ENCODE measurements at regions not wholly inside any gene's neighbourhood (a gene's known extent, or its start where the extent isn't known, plus 50 kb on each side); places are given as distances from the start of the nearest gene placed in this dataset.

DNA sequence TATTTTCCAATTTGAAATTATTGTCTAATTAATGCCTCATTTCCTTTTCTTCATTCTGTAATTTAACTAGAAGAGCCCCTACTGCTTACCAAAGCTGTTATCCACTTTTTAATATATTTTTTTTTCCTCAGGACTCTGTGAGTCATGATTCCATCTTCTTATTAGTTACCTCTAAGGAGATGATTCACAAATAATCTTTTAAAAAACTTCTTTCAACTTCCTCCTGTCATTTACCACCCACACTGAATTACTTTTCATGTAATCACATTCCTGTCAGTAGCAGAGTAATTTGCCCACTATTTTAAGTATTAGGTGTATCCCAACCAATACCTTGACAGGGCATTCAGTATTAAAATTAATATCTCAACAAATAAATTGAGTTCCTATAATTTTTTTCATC is 470.9 kb upstream of the ADGRL3 start:
- TF ChIP-seq, protein P1, sequence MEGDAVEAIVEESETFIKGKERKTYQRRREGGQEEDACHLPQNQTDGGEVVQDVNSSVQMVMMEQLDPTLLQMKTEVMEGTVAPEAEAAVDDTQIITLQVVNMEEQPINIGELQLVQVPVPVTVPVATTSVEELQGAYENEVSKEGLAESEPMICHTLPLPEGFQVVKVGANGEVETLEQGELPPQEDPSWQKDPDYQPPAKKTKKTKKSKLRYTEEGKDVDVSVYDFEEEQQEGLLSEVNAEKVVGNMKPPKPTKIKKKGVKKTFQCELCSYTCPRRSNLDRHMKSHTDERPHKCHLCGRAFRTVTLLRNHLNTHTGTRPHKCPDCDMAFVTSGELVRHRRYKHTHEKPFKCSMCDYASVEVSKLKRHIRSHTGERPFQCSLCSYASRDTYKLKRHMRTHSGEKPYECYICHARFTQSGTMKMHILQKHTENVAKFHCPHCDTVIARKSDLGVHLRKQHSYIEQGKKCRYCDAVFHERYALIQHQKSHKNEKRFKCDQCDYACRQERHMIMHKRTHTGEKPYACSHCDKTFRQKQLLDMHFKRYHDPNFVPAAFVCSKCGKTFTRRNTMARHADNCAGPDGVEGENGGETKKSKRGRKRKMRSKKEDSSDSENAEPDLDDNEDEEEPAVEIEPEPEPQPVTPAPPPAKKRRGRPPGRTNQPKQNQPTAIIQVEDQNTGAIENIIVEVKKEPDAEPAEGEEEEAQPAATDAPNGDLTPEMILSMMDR (IDR thresholded peaks at IDR 0.05 in 2 of 3, conservative IDR thresholded peaks at IDR 0.05 in 1 of 3; ENCODE audit: control insufficient read depth in 2 of 3, extremely low read depth in 1 of 3, insufficient read depth in 1 of 3, low read depth in 3 of 3, low read length in 3 of 3): no peak
- TF ChIP-seq FOXM1 (IDR thresholded peaks at IDR 0.05; ENCODE audit: low read depth, low read length) (no peak), NFYB (IDR thresholded peaks at IDR 0.05; ENCODE audit: insufficient read depth, low read depth, low read length) (no peak), ZNF207 (IDR thresholded peaks at IDR 0.05; ENCODE audit: borderline replicate concordance) (no peak)

Measured in GM12878 (cell line).